Thoracic aorta (tissue), 2 donors: ENCODE measurements at regions not wholly inside any gene's neighbourhood (a gene's known extent, or its start where the extent isn't known, plus 50 kb on each side); places are given as distances from the start of the nearest gene placed in this dataset.

Experiments
- ATAC-seq: fragments of 150-250 bp; one replicate; pipeline ENCODE4 v1.8.0; 2017; ENCODE audit warnings: low read depth; ENCODE audit not compliant: insufficient number of reproducible peaks, low FRiP score
- DNase-seq: peaks from one replicate; pipeline ENCODE4 v3.0.0-alpha.2; 2020; ENCODE audit warnings: low spot score
- H3K27ac ChIP-seq, 2 donors: fragments of 200-600 bp; sonication (generic); 1 replicate in 1 of 2; 2 replicates in 1 of 2; pipeline ENCODE4 v1.5.1; 2016; ENCODE audit warnings: mild to moderate bottlenecking in 2 of 2, moderate library complexity in 2 of 2
- H3K27me3 ChIP-seq: fragments of 200-600 bp; sonication (generic); replicated peaks from 2 replicates; pipeline ENCODE4 v1.6.0; 2016; ENCODE audit warnings: mild to moderate bottlenecking; ENCODE audit not compliant: insufficient read depth
- H3K36me3 ChIP-seq: fragments of 200-600 bp; sonication (generic); one replicate; pipeline ENCODE4 v1.5.1; 2016
- H3K4me1 ChIP-seq, 2 donors: fragments of 200-600 bp; sonication (generic); 1 replicate in 1 of 2; 2 replicates in 1 of 2; pipeline versions ENCODE4 v1.5.1 to v1.6.0; 2016; ENCODE audit warnings: low read depth in 2 of 2, mild to moderate bottlenecking in 1 of 2; ENCODE audit not compliant: control insufficient read depth in 1 of 2
- H3K4me3 ChIP-seq: fragments of 200-600 bp; sonication (generic); 2 replicates; pipeline ENCODE4 v1.5.1; 2016; ENCODE audit warnings: mild to moderate bottlenecking
- H3K9me3 ChIP-seq: fragments of 200-600 bp; sonication (generic); 2 replicates; pipeline ENCODE4 v1.5.1; 2016
- TF ChIP-seq, protein P1 (sequence below): fragments of 200-600 bp; sonication (generic); IDR thresholded peaks from one replicate; pipeline ENCODE4 v1.5.1; 2019; ENCODE audit warnings: antibody characterized with exemption

DNA sequence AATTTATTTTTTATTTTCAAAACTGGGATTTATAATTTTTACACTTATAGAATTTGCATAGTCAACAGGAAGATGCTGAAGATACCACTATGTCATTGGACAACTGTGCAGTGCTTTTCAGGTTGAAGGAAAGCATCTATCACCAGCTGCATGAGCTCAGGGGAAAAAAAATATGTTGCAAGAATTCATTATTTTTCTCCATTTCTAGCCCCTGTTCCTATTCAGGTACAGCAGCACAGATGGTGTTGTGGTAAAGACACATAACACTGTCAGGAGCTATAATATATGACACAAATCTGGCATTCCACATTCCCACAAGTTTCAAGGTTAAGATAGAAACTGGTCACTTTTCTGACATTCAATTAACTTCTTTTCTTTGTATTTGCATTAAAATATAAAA is 1088.6 kb downstream of the MAT2B start:
- TF ChIP-seq, protein P1, sequence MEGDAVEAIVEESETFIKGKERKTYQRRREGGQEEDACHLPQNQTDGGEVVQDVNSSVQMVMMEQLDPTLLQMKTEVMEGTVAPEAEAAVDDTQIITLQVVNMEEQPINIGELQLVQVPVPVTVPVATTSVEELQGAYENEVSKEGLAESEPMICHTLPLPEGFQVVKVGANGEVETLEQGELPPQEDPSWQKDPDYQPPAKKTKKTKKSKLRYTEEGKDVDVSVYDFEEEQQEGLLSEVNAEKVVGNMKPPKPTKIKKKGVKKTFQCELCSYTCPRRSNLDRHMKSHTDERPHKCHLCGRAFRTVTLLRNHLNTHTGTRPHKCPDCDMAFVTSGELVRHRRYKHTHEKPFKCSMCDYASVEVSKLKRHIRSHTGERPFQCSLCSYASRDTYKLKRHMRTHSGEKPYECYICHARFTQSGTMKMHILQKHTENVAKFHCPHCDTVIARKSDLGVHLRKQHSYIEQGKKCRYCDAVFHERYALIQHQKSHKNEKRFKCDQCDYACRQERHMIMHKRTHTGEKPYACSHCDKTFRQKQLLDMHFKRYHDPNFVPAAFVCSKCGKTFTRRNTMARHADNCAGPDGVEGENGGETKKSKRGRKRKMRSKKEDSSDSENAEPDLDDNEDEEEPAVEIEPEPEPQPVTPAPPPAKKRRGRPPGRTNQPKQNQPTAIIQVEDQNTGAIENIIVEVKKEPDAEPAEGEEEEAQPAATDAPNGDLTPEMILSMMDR: no peak
- H3K9me3 ChIP-seq: no peaks in the 10 kb centered on the region
- DNase-seq: no peak
- H3K27ac ChIP-seq: no peak overlapping the region
- no peaks in the 10 kb centered on the region for H3K36me3 ChIP-seq
- H3K27me3 ChIP-seq: no peaks in the 10 kb centered on the region
- H3K4me3 ChIP-seq: no peak overlapping the region
- H3K4me1 ChIP-seq: no peaks in the 10 kb centered on the region
- no peak for ATAC-seq

DNA sequence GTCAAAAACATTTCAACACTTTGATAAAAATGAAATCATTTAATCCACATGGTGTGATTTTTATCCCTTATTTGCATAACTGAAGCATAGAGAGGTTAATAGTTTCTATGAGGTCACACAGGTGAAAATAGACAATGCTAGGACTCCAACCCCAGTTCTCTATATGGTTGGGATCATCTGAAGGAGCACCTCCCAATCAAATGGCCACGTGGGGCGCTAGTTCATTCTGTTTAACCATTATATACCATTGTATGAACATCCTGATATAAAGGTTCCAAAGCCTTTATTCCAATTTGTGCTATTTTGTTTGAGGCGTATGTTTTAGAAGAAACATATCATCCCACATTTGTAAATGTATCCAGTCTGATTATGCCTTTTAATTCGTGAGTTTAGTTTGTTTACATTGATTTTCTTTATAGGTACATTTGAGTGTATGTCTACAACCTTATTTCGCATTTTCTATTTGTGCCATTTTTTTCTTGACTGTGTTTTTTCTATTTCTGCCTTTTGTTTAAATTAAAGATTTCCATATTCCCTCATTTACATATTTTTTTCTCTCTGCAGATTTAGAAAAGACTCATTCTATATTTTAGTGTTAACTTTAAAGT is 1092.0 kb downstream of the MAT2B start:
- TF ChIP-seq, protein P1: no peak
- ATAC-seq (no peak), DNase-seq (no peak)
- no peaks in the 10 kb centered on the region for H3K4me1 ChIP-seq
- H3K27me3 ChIP-seq: no peaks in the 10 kb centered on the region
- no peak overlapping the region for H3K27ac ChIP-seq
- no peaks in the 10 kb centered on the region for H3K36me3 ChIP-seq
- no peak overlapping the region for H3K4me3 ChIP-seq
- no peaks in the 10 kb centered on the region for H3K9me3 ChIP-seq

DNA sequence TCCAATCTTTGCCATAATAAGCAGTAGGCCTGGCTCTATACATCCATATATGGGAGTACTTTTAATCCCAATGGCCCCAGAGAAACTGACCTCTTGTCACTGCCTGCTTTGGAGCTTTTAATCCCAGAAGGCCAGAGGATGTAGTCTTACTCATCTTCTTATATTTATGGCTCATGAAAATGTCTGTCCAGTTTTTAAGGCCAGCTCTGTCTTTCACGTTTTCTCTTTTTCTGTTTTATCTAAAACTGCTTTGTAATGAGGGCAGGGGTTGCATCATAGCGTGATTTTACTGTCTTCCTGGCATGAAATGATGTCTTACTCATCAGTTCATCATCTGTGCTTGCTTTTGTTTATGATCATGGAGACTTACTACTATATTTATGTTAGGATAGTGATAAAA is 1094.9 kb downstream of the MAT2B start:
- DNase-seq (no peak), ATAC-seq (no peak)
- Histone ChIP-seq H3K27me3 (no peaks in the 10 kb centered on the region), H3K4me1 (no peaks in the 10 kb centered on the region), H3K9me3 (no peaks in the 10 kb centered on the region), H3K4me3 (no peak overlapping the region), H3K36me3 (no peaks in the 10 kb centered on the region), H3K27ac (no peak overlapping the region)
- TF ChIP-seq, protein P1: no peak

DNA sequence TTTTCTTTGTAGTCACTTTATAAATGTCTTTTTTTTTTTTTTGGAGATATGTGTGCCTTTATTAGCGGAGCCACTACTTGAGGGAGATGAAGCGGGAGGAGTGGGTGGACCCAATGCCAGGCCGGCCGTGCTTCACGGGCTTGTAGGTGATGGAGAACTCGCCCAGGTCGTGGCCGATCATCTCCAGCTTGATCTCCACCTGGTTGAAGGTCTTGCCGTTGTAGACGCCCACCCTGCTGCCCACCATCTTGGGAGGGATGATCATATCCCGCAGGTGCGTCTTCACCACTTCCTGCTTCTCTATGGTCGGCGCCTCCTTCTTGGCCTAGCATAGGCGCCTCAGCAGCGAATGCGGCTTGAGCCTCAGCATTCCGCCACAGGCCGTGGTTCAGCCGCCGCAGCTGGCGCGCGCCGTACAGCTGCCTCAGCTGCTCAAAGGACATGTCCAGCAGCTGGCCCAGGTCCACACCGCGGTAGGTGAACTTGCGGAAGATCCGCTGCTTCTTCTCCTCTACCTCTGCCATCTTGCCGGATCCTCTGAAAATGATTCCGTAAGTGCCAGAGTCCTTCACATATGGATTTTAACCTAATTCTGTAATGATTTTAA is 1095.6 kb downstream of the MAT2B start:
- Histone ChIP-seq H3K9me3 (no peaks in the 10 kb centered on the region), H3K27me3 (no peaks in the 10 kb centered on the region), H3K4me3 (no peak overlapping the region), H3K27ac (no peak overlapping the region), H3K36me3 (no peaks in the 10 kb centered on the region), H3K4me1 (no peaks in the 10 kb centered on the region)
- TF ChIP-seq, protein P1: no peak
- ATAC-seq: no peak
- DNase-seq: no peak

DNA sequence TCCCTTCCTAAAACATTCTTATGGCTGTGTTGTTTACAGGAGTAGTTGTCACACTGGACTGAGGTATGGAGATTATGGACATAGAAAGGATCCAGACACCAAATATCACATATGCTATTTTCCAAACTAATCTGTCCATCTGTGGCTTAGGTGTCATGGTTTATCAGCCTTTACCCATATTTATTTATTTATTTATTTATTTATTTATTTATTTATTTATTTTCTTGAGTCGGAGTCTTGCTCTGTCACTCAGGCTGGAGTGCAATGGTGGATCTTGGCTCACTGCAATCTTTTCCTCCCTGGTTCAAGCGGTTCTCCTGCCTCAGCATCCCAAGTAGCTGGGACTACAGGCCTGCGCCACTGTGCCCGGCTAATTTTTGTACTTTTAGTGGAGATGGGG is 1103.1 kb downstream of the MAT2B start:
- TF ChIP-seq, protein P1: no peak
- Histone ChIP-seq H3K9me3 (no peaks in the 10 kb centered on the region), H3K4me1 (no peaks in the 10 kb centered on the region), H3K27ac (no peak overlapping the region), H3K27me3 (no peaks in the 10 kb centered on the region), H3K4me3 (no peak overlapping the region), H3K36me3 (no peaks in the 10 kb centered on the region)
- no peak for DNase-seq
- ATAC-seq: no peak
